SK-N-SH treated with all-trans-retinoic acid at 6 μM for 48 hours (cell line): ENCODE measurements at regions not wholly inside any gene's neighbourhood (a gene's known extent, or its start where the extent isn't known, plus 50 kb on each side); places are given as distances from the start of the nearest gene placed in this dataset.

Source experiments
- ATAC-seq: fragments of 200-7000 bp; cut with Tn5 transposase; 3 replicates; pipeline ENCODE4 v1.9.1; 2020; ENCODE audit warnings: mild to moderate bottlenecking, moderate library complexity
- ARNTL ChIP-seq: fragments of 450-650 bp; formaldehyde crosslinking; IDR thresholded peaks from 2 replicates; pipeline ENCODE4 v1.5.0; 2020; ENCODE audit warnings: low read depth, mild to moderate bottlenecking, moderate library complexity, borderline replicate concordance
- BACH2 ChIP-seq: fragments of 250-450 bp; sonication (Bioruptor Pico); IDR thresholded peaks from 2 replicates; pipeline ENCODE4 v1.9.0; 2021; ENCODE audit warnings: mild to moderate bottlenecking, borderline replicate concordance
- CSDC2 ChIP-seq: fragments of 250-450 bp; sonication (Bioruptor Pico); IDR thresholded peaks from 2 replicates; pipeline ENCODE4 v1.5.0; 2020; ENCODE audit warnings: mild to moderate bottlenecking, moderate library complexity
- CSRNP3 ChIP-seq: fragments of 250-450 bp; sonication (Bioruptor Pico); IDR thresholded peaks from 2 replicates; pipeline ENCODE4 v1.5.1; 2021; ENCODE audit warnings: mild to moderate bottlenecking, moderate library complexity
- ESRRG ChIP-seq: fragments of 250-450 bp; sonication (Bioruptor Pico); IDR thresholded peaks from 2 replicates; pipeline ENCODE4 v1.6.1; 2021; ENCODE audit warnings: mild to moderate bottlenecking
- GLIS3 ChIP-seq: fragments of 250-450 bp; sonication (Bioruptor Pico); IDR thresholded peaks from 2 replicates; pipeline ENCODE4 v1.5.0; 2020; ENCODE audit warnings: mild to moderate bottlenecking, moderate library complexity
- ISL1 ChIP-seq: fragments of 250-450 bp; sonication (Bioruptor Pico); IDR thresholded peaks from 2 replicates; pipeline ENCODE4 v2.1.2; 2022; ENCODE audit warnings: mild to moderate bottlenecking, moderate library complexity
- OSR1 ChIP-seq: fragments of 250-450 bp; sonication (Bioruptor Pico); IDR thresholded peaks from 2 replicates; pipeline ENCODE4 v1.8.0; 2022; ENCODE audit warnings: moderate library complexity, mild to moderate bottlenecking, inconsistent platforms
- PATZ1 ChIP-seq: fragments of 250-450 bp; sonication (Bioruptor Pico); IDR thresholded peaks from 2 replicates; pipeline ENCODE4 v1.8.0; 2020; ENCODE audit warnings: mild to moderate bottlenecking, moderate library complexity, borderline replicate concordance
- POU6F1 ChIP-seq: fragments of 250-450 bp; sonication (Bioruptor Pico); IDR thresholded peaks from 2 replicates; pipeline ENCODE4 v1.8.0; 2021; ENCODE audit warnings: low read depth, mild to moderate bottlenecking, moderate library complexity, borderline replicate concordance
- PPARA ChIP-seq: fragments of 250-450 bp; sonication (Bioruptor Pico); IDR thresholded peaks from 2 replicates; pipeline ENCODE4 v1.5.0; 2020; ENCODE audit warnings: mild to moderate bottlenecking, borderline replicate concordance
- RARB ChIP-seq: fragments of 250-450 bp; sonication (Bioruptor Pico); IDR thresholded peaks from 2 replicates; pipeline ENCODE4 v1.8.0; 2021; ENCODE audit warnings: mild to moderate bottlenecking, moderate library complexity
- SNAI2 ChIP-seq: fragments of 250-450 bp; sonication (Bioruptor Pico); IDR thresholded peaks from 2 replicates; pipeline ENCODE4 v1.5.0; 2020; ENCODE audit warnings: mild to moderate bottlenecking, moderate library complexity
- TCF4 ChIP-seq: fragments of 250-450 bp; sonication (Bioruptor Pico); IDR thresholded peaks from 2 replicates; pipeline ENCODE4 v1.8.0; 2021; ENCODE audit warnings: mild to moderate bottlenecking, moderate library complexity, borderline replicate concordance
- TOX ChIP-seq: fragments of 250-450 bp; sonication (Bioruptor Pico); IDR thresholded peaks from 2 replicates; pipeline ENCODE4 v1.8.0; 2021; ENCODE audit warnings: mild to moderate bottlenecking, moderate library complexity, borderline replicate concordance
- TSHZ2 ChIP-seq: fragments of 250-450 bp; sonication (Bioruptor Pico); IDR thresholded peaks from 2 replicates; pipeline ENCODE4 v1.5.0; 2020; ENCODE audit warnings: mild to moderate bottlenecking, moderate library complexity
- ZC3H10 ChIP-seq: fragments of 250-450 bp; sonication (Bioruptor Pico); IDR thresholded peaks from 2 replicates; pipeline ENCODE4 v1.5.1; 2021; ENCODE audit warnings: mild to moderate bottlenecking, moderate library complexity
- ZFP3 ChIP-seq: fragments of 250-450 bp; sonication (Bioruptor Pico); IDR thresholded peaks from 2 replicates; pipeline ENCODE4 v1.5.0; 2020; ENCODE audit warnings: mild to moderate bottlenecking, moderate library complexity
- ZFP30 ChIP-seq: fragments of 450-650 bp; formaldehyde crosslinking; IDR thresholded peaks from 2 replicates; pipeline ENCODE4 v1.5.0; 2022; ENCODE audit warnings: mild to moderate bottlenecking, moderate library complexity
- ZNF565 ChIP-seq: fragments of 450-650 bp; formaldehyde crosslinking; conservative IDR thresholded peaks from 2 replicates; pipeline ENCODE4 v1.5.0; 2020; ENCODE audit warnings: low read depth, mild to moderate bottlenecking, moderate library complexity
- ZNF70 ChIP-seq: fragments of 450-650 bp; formaldehyde crosslinking; IDR thresholded peaks from 2 replicates; pipeline ENCODE4 v1.5.0; 2020; ENCODE audit warnings: mild to moderate bottlenecking, moderate library complexity
- ZNF8 ChIP-seq: fragments of 450-650 bp; formaldehyde crosslinking; IDR thresholded peaks from 2 replicates; pipeline ENCODE4 v1.5.0; 2020; ENCODE audit warnings: mild to moderate bottlenecking, moderate library complexity

DNA sequence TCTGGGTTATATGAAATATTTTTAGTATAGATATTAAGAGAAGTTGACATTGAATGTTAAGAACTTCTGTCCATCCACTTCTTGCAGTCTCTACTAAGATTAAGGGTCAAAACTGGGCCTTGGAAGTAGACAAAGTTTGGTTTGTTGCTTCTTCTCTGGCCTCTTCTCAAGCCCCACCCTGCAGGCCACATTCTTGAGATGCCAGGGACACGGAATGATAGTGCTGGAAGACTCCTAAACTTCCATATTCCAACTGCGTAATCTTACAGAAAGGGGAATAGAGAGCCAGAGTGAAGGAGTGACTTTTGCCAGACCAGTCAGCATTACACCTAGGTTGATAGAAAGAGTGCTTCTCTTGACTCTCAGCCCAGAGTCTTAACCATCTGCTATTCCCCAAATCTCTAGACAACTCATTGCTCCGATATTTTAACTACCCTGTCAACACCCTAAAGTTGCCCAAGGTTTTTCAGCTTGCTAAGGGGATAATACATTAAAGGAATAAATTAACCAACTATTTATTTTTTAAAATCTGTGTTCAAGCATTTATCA, 136.4 kb upstream of the SYN3 start (continued):
- TF ChIP-seq TSHZ2 (CRISPR knock-in tag) (no peak), PATZ1 (CRISPR knock-in tag) (no peak), ISL1 (CRISPR knock-in tag) (no peak), ZFP3 (CRISPR knock-in tag) (no peak), PPARA (CRISPR knock-in tag) (no peak), ESRRG (CRISPR knock-in tag) (no peak), SNAI2 (CRISPR knock-in tag) (no peak), OSR1 (no peak), ZFP30 (no peak), ZNF8 (CRISPR knock-in tag) (no peak), GLIS3 (CRISPR knock-in tag) (no peak), RARB (no peak)

GRCh38 chr22:33192156-33192555, 134.0 kb upstream of the SYN3 start:
- no peak for ATAC-seq
- no peak for TF ChIP-seq BACH2 (CRISPR knock-in tag)
- no peak for TF ChIP-seq TCF4 (CRISPR knock-in tag)
- no peak for TF ChIP-seq ARNTL (CRISPR knock-in tag)
- TF ChIP-seq ZNF70 (CRISPR knock-in tag), result no peak
- TF ChIP-seq TOX, result no peak
- TF ChIP-seq PATZ1 (CRISPR knock-in tag), result no peak
- no peak for TF ChIP-seq POU6F1 (CRISPR knock-in tag)
- TF ChIP-seq CSRNP3, result no peak
- TF ChIP-seq GLIS3 (CRISPR knock-in tag), result no peak
- TF ChIP-seq ZC3H10 (CRISPR knock-in tag), result no peak
- no peak for TF ChIP-seq RARB
- no peak for TF ChIP-seq ESRRG (CRISPR knock-in tag)
- TF ChIP-seq PPARA (CRISPR knock-in tag), result no peak
- no peak for TF ChIP-seq ZNF565
- TF ChIP-seq, all 23 proteins: peak for 0

DNA sequence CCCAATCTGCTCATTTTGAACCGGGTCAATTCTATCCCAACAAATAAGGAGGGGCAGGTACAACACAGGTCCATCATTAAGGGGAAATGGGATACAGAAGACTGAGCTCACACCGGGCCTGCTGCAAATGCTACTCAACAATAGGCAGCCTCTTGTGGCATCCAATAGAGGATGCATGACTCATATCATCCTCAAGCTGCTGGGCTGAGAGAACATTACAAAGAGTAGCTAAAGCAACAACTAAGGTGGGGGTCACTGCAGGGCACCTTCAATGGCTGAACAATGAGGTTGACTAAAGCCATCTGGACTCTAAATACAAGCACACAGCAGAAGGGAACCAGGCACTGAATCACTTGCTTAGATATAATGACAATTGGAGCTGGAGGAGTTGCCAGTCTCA, 130.1 kb upstream of the SYN3 start:
- no peak for TF ChIP-seq ZFP3 (CRISPR knock-in tag)
- no peak for TF ChIP-seq BACH2 (CRISPR knock-in tag)
- TF ChIP-seq OSR1, result no peak
- TF ChIP-seq CSDC2 (CRISPR knock-in tag), result no peak

More for the DNA sequence above, 130.1 kb upstream of the SYN3 start:
- ATAC-seq, result no peak
